ENCODE measurements at regions not wholly inside any gene's neighbourhood (a gene's known extent, or its start where the extent isn't known, plus 50 kb on each side); places are given as distances from the start of the nearest gene placed in this dataset.
"Not testable (repeated sequence)": the region's sequence is repeated elsewhere in the genome, so short reads cannot be mapped to it uniquely, and the experiment has no call there.

GRCh38 chr2:144730711-144731110 lies 210.8 kb upstream of the ZEB2 start:
- H3K36me3 ChIP-seq (ENCODE audit: control insufficient read depth, insufficient read depth, low read length): no peaks in the 10 kb centered on the region
- TF ChIP-seq, protein P1, sequence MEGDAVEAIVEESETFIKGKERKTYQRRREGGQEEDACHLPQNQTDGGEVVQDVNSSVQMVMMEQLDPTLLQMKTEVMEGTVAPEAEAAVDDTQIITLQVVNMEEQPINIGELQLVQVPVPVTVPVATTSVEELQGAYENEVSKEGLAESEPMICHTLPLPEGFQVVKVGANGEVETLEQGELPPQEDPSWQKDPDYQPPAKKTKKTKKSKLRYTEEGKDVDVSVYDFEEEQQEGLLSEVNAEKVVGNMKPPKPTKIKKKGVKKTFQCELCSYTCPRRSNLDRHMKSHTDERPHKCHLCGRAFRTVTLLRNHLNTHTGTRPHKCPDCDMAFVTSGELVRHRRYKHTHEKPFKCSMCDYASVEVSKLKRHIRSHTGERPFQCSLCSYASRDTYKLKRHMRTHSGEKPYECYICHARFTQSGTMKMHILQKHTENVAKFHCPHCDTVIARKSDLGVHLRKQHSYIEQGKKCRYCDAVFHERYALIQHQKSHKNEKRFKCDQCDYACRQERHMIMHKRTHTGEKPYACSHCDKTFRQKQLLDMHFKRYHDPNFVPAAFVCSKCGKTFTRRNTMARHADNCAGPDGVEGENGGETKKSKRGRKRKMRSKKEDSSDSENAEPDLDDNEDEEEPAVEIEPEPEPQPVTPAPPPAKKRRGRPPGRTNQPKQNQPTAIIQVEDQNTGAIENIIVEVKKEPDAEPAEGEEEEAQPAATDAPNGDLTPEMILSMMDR (IDR thresholded peaks at IDR 0.05; ENCODE audit: insufficient read depth, low read length, severe bottlenecking): no peak
- FAIRE-seq (no peak), DNase-seq (ENCODE audit: low read depth) (no peak)
- H3K4me3 ChIP-seq (ENCODE audit: low read depth, low read length): no peak overlapping the region
- no peaks in the 10 kb centered on the region for H3K27me3 ChIP-seq (ENCODE audit: control insufficient read depth, insufficient read depth, low read length)

DNA sequence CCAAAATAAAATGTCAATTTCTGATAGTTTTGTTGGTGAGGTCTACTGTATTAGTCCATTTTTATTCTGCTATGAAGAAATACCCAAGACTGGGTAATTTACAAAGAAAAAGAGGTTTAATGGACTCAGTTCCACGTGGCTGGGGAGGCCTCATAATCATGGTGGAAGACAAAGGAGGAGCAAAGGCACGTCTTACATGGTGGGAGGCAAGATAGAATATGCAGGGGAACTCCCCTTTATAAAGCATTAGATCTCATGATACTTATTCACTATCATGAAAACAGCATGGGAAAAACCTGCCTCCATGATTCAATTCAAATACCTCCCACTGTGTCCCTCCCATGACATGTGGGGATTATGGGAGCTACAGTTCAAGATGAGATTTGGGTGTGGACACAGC lies 204.5 kb upstream of the ZEB2 start:
- not testable (repeated sequence) for H3K36me3 ChIP-seq (ENCODE audit: control insufficient read depth, insufficient read depth, low read length); FAIRE-seq; DNase-seq (ENCODE audit: low read depth); H3K27me3 ChIP-seq (ENCODE audit: control insufficient read depth, insufficient read depth, low read length); H3K4me3 ChIP-seq (ENCODE audit: low read depth, low read length)

GRCh38 chr2:144718376-144718775 lies 198.5 kb upstream of the ZEB2 start:
- H3K4me3 ChIP-seq (ENCODE audit: low read depth, low read length): no peak overlapping the region
- FAIRE-seq: no peak
- H3K36me3 ChIP-seq (ENCODE audit: control insufficient read depth, insufficient read depth, low read length): no peaks in the 10 kb centered on the region
- H3K27me3 ChIP-seq (ENCODE audit: control insufficient read depth, insufficient read depth, low read length): peaks cover 1% of the 10 kb centered on the region
- DNase-seq (ENCODE audit: low read depth): no peak
- TF ChIP-seq, protein P1 (IDR thresholded peaks at IDR 0.05; ENCODE audit: insufficient read depth, low read length, severe bottlenecking): no peak

GRCh38 chr2:144715992-144716391 lies 196.1 kb upstream of the ZEB2 start:
- Histone ChIP-seq H3K27me3 (ENCODE audit: control insufficient read depth, insufficient read depth, low read length) (peaks cover 1% of the 10 kb centered on the region), H3K4me3 (ENCODE audit: low read depth, low read length) (no peak overlapping the region), H3K36me3 (ENCODE audit: control insufficient read depth, insufficient read depth, low read length) (no peaks in the 10 kb centered on the region)
- DNase-seq (ENCODE audit: low read depth): no peak
- no peak for FAIRE-seq
- TF ChIP-seq, protein P1 (IDR thresholded peaks at IDR 0.05; ENCODE audit: insufficient read depth, low read length, severe bottlenecking): no peak

DNA sequence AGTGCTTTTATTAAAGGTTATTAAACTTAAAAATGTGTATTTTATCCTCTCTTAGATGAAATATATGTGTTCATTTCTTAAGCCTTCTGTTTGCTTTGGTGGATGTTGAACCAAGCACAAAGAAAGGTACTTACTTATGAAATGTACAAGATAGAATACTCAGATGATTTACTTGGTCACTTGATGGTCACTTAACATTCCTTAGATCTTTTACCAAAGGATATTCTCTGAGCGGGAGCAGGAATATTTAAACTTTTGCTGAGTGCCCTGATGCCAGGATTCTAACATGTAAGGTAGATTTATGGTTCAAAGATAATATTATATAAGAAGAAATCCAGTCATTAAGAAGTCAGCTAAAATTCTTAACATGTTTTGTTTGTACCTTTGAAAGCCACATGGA lies 193.5 kb upstream of the ZEB2 start:
- FAIRE-seq (no peak), DNase-seq (ENCODE audit: low read depth) (no peak)
- Histone ChIP-seq H3K4me3 (ENCODE audit: low read depth, low read length) (no peak overlapping the region), H3K36me3 (ENCODE audit: control insufficient read depth, insufficient read depth, low read length) (no peaks in the 10 kb centered on the region), H3K27me3 (ENCODE audit: control insufficient read depth, insufficient read depth, low read length) (peaks cover 1% of the 10 kb centered on the region)
- TF ChIP-seq, protein P1 (IDR thresholded peaks at IDR 0.05; ENCODE audit: insufficient read depth, low read length, severe bottlenecking): no peak

DNA sequence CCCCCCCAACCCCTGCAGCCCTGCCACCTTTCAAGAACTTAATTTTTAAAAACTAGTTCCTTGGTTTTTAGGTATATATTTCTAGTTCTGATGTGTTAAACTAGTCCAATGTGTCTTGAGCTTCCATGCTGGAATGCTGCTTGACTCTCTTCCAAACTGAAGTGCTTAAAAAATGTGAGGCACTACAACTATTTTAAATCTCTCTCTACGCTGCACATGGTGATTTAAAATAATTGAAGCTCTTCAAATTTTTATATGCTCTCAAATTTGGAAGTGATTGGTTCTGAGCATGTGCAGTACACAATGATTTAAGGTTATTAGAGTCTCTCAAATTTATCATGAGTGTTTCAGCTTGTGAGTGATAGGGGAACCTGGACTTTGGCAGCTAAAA lies 192.6 kb upstream of the ZEB2 start:
- Histone ChIP-seq H3K36me3 (ENCODE audit: control insufficient read depth, insufficient read depth, low read length) (no peaks in the 10 kb centered on the region), H3K27me3 (ENCODE audit: control insufficient read depth, insufficient read depth, low read length) (peaks cover 1% of the 10 kb centered on the region), H3K4me3 (ENCODE audit: low read depth, low read length) (no peak overlapping the region)
- no peak for DNase-seq (ENCODE audit: low read depth)
- TF ChIP-seq, protein P1 (IDR thresholded peaks at IDR 0.05; ENCODE audit: insufficient read depth, low read length, severe bottlenecking): no peak
- no peak for FAIRE-seq

Measured in bronchial epithelial cell (primary cell).